ENCODE measurements at regions not wholly inside any gene's neighbourhood (a gene's known extent, or its start where the extent isn't known, plus 50 kb on each side); places are given as distances from the start of the nearest gene placed in this dataset.
A peak's percentile ranks its signal among the peaks of the same experiment; 100 is the strongest.

DNA sequence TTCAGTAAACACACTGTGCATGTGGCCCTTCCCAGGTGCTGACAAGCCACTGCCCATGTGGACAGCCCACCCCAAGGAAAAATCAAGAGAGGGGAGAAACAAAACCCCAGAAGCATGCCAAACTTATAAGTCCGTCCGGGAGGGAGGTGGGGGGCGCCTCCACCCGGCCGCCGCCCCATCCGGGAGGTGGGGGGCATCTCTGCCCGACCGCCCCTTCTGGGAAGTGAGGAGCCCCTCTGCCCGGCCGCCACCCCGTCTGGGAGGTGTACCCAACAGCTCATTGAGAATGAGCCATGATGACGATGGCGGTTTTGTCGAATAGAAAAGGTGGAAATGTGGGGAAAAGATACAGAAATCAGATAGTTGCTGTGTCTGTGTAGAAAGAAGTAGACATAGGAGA, 53.8 kb upstream of the C2CD4B start:
- Histone ChIP-seq H3K4me3 (no peak overlapping the region), H3K4me1 (no peaks in the 10 kb centered on the region), H3K27me3 (replicated peaks in 1 of 7) (no peaks in the 10 kb centered on the region), H3K27ac (no peak overlapping the region), H3K36me3 (no peaks in the 10 kb centered on the region), H3K9me3 (peaks cover 0 to 43% (median 24%) of the 10 kb centered on the region in 8 donors)
- WGBS, 5 donors, result 94 to 99% (median 95%) methylated on average over 15 of the region's 15 CpGs
- DNase-seq, result no peak
- TF ChIP-seq POLR2A (IDR thresholded peaks at IDR 0.05), result no peak
- TF ChIP-seq, protein P1, sequence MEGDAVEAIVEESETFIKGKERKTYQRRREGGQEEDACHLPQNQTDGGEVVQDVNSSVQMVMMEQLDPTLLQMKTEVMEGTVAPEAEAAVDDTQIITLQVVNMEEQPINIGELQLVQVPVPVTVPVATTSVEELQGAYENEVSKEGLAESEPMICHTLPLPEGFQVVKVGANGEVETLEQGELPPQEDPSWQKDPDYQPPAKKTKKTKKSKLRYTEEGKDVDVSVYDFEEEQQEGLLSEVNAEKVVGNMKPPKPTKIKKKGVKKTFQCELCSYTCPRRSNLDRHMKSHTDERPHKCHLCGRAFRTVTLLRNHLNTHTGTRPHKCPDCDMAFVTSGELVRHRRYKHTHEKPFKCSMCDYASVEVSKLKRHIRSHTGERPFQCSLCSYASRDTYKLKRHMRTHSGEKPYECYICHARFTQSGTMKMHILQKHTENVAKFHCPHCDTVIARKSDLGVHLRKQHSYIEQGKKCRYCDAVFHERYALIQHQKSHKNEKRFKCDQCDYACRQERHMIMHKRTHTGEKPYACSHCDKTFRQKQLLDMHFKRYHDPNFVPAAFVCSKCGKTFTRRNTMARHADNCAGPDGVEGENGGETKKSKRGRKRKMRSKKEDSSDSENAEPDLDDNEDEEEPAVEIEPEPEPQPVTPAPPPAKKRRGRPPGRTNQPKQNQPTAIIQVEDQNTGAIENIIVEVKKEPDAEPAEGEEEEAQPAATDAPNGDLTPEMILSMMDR (IDR thresholded peaks at IDR 0.05 in 8 of 11, conservative IDR thresholded peaks at IDR 0.05 in 3 of 11), result no peak
- no peak for TF ChIP-seq POLR2AphosphoS5 (IDR thresholded peaks at IDR 0.05)
- intact Hi-C loops (cut with DNase I; ENCODE audit: low total_unique reads), result no loop called here

DNA sequence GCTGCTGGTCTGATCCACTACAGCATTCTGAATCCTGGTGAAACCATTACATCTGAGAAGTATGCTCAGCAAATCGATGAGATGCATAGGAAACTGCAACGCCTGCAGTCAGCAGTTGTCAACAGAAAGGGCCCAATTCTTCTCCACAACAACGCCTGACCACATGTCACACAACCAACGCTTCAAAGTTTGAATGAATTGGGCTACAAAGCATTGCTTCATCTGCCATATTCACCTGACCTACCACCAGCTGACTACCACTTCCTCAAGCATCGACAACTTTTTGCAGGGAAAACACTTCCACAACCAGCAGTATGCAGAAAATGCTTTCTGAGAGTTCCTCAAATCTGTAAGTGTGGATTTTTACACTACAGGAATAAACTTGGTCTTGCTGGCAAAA, 54.7 kb upstream of the C2CD4B start:
- TF ChIP-seq POLR2A (IDR thresholded peaks at IDR 0.05) (no peak), POLR2AphosphoS5 (IDR thresholded peaks at IDR 0.05) (no peak)
- TF ChIP-seq, protein P1 (IDR thresholded peaks at IDR 0.05 in 8 of 11, conservative IDR thresholded peaks at IDR 0.05 in 3 of 11), result no peak
- Histone ChIP-seq H3K4me3 (no peak overlapping the region), H3K36me3 (no peaks in the 10 kb centered on the region), H3K27me3 (replicated peaks in 1 of 7) (peaks cover 0 to 8% (median 0%) of the 10 kb centered on the region in 7 donors), H3K27ac (no peak overlapping the region), H3K9me3 (peaks cover 0 to 49% (median 24%) of the 10 kb centered on the region in 8 donors), H3K4me1 (no peaks in the 10 kb centered on the region)
- intact Hi-C loops (cut with DNase I; ENCODE audit: low total_unique reads), result no loop called here
- WGBS, 5 donors, result 65 to 83% (median 78%) methylated on average over 5 of the region's 5 CpGs
- no peak for DNase-seq

DNA sequence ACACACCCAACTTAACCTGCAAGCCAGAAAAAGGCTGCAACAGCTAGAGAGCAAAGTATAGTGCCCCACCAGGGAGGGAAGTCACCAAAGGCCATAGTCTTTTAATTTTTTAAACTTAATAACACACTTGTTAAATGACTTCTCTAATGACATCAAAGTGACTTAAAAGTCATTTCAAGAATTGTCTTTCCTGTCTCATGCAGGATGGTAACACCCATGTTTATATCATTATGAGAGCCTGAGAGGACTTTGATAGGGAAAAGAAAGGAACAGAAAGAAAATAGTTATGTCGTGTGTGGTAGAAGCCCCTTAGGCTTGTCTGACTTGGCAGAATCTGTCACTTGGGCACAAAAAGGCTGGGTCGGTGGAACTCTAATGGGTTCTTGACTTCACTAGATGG, 57.9 kb upstream of the C2CD4B start:
- no peak for DNase-seq
- H3K36me3 ChIP-seq, result no peaks in the 10 kb centered on the region
- peaks cover 0 to 18% (median 0%) of the 10 kb centered on the region in 7 donors for H3K27me3 ChIP-seq (replicated peaks in 1 of 7)
- no peaks in the 10 kb centered on the region for H3K4me1 ChIP-seq
- peak overlapping the region in 1 of 8 donors; percentile 54 for H3K27ac ChIP-seq
- no peak overlapping the region for H3K4me3 ChIP-seq
- peaks cover 0 to 17% (median 3%) of the 10 kb centered on the region in 8 donors for H3K9me3 ChIP-seq
- TF ChIP-seq POLR2A (IDR thresholded peaks at IDR 0.05), result no peak
- no peak for TF ChIP-seq POLR2AphosphoS5 (IDR thresholded peaks at IDR 0.05)
- TF ChIP-seq, protein P1 (IDR thresholded peaks at IDR 0.05 in 8 of 11, conservative IDR thresholded peaks at IDR 0.05 in 3 of 11), result no peak
- intact Hi-C loops (cut with DNase I; ENCODE audit: low total_unique reads), result no loop called here
- 61 to 72% (median 65%) methylated on average over 2 of the region's 2 CpGs for WGBS, 5 donors

DNA sequence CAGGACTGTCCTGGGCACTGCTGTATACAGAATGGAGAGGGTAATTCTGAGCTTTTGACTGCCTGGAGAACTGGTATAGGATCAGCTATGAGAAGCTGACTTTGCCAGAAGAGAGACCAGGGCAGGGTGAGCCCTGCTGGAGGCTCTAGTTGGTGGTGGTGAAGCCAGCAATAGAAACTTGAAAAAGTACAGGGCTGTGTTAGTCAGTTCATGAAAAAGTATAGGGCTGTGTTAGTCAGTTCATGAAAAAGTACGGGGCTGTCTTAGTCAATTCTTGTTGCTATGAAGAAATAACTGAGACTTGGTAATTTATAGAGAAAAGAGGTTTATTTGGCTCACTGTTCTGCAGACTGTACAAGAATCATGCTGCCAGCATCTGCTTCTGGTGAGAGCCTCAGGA, 63.5 kb upstream of the C2CD4B start:
- no peak for DNase-seq
- H3K4me1 ChIP-seq, result no peaks in the 10 kb centered on the region
- TF ChIP-seq POLR2A (IDR thresholded peaks at IDR 0.05) (no peak), POLR2AphosphoS5 (IDR thresholded peaks at IDR 0.05) (no peak)
- TF ChIP-seq, protein P1 (IDR thresholded peaks at IDR 0.05 in 8 of 11, conservative IDR thresholded peaks at IDR 0.05 in 3 of 11), result no peak
- intact Hi-C loops (cut with DNase I; ENCODE audit: low total_unique reads), result no loop called here
- WGBS, 5 donors, result 54 to 89% (median 82%) methylated on average over 1 of the region's 1 CpG
- no peak overlapping the region for H3K27ac ChIP-seq
- no peak overlapping the region for H3K4me3 ChIP-seq
- peaks cover 0 to 7% (median 0%) of the 10 kb centered on the region in 8 donors for H3K9me3 ChIP-seq
- H3K27me3 ChIP-seq (replicated peaks in 1 of 7), result peaks cover 0 to 18% (median 0%) of the 10 kb centered on the region in 7 donors
- H3K36me3 ChIP-seq, result no peaks in the 10 kb centered on the region
